B cell (primary cell): ENCODE measurements at regions not wholly inside any gene's neighbourhood (a gene's known extent, or its start where the extent isn't known, plus 50 kb on each side); places are given as distances from the start of the nearest gene placed in this dataset.

Experiments
- ATAC-seq: fragments of 200-7000 bp; cut with Tn5 transposase; one replicate; pipeline ENCODE4 v1.10.0; 2021; ENCODE audit warnings: low read depth, mild to moderate bottlenecking, moderate number of reproducible peaks, moderate library complexity
- CTCF ChIA-PET: fragments of 350-600 bp; sonication (Branson Sonifier 250); formaldehyde crosslinking; loops from one replicate; lab custom pipeline; 2021; ENCODE audit warnings: antibody characterized with exemption, inconsistent platforms; lab: Charles Lee
- POLR2A ChIA-PET: fragments of 350-600 bp; sonication (Branson Sonifier 250); formaldehyde crosslinking; loops from one replicate; lab custom pipeline; 2021; ENCODE audit warnings: antibody characterized with exemption; lab: Charles Lee
- DNase-seq: peaks from one replicate; pipeline ENCODE4 v3.0.0; 2013
- H2AFZ ChIP-seq: 2 replicates; pipeline ENCODE4 v1.6.1; 2012; ENCODE audit warnings: mild to moderate bottlenecking, low read depth, low read length; ENCODE audit not compliant: insufficient read depth, poor library complexity, severe bottlenecking
- H3K27ac ChIP-seq, 2 donors: 1 replicate in 1 of 2; 2 replicates in 1 of 2; pipeline ENCODE4 v1.5.1; 2012 to 2013; ENCODE audit warnings: low read length in 2 of 2, mild to moderate bottlenecking in 2 of 2, moderate library complexity in 1 of 2
- H3K27me3 ChIP-seq, 4 experiments: fragments of 200-600 bp in 1 of 4; sonication (generic) in 1 of 4; replicated peaks in 1 of 4; 1 replicate in 2 of 4; 2 replicates in 2 of 4; pipeline versions ENCODE4 v1.6.1 to v1.7.0; 2013 to 2016; ENCODE audit warnings: low read length in 3 of 4, mild to moderate bottlenecking in 2 of 4, mixed read lengths in 1 of 4, moderate library complexity in 1 of 4; ENCODE audit not compliant: insufficient read depth in 4 of 4, control insufficient read depth in 3 of 4; ENCODE audit errors: control extremely low read depth in 1 of 4
- H3K36me3 ChIP-seq, 2 experiments: replicated peaks in 1 of 2; 1 replicate in 1 of 2; 2 replicates in 1 of 2; pipeline versions ENCODE4 v1.6.1 to v1.7.1; 2013; ENCODE audit warnings: low read length in 1 of 2; ENCODE audit not compliant: insufficient read depth in 2 of 2, control insufficient read depth in 1 of 2; ENCODE audit errors: control extremely low read depth in 1 of 2, extremely low read depth in 1 of 2
- H3K4me1 ChIP-seq, 2 donors: fragments of 200-600 bp in 1 of 2; sonication (generic) in 1 of 2; 1 replicate in 1 of 2; 2 replicates in 1 of 2; pipeline versions ENCODE4 v1.5.1 to v1.6.1; 2013 to 2017; ENCODE audit warnings: low read length in 2 of 2; ENCODE audit not compliant: control insufficient read depth in 2 of 2, insufficient read depth in 2 of 2
- H3K4me2 ChIP-seq: replicated peaks from 2 replicates; pipeline ENCODE3; 2012; ENCODE audit warnings: mild to moderate bottlenecking, low read depth, low read length; ENCODE audit not compliant: poor library complexity, severe bottlenecking
- H3K4me3 ChIP-seq, 5 experiments: fragments of 200-600 bp in 1 of 5; sonication (generic) in 1 of 5; 1 replicate in 3 of 5; 2 replicates in 2 of 5; pipeline versions ENCODE4 v1.5.1 to v1.7.0; 2011 to 2016; ENCODE audit warnings: low read length in 4 of 5, mild to moderate bottlenecking in 4 of 5, low read depth in 2 of 5, control low read depth in 1 of 5, moderate library complexity in 1 of 5; ENCODE audit not compliant: insufficient read depth in 1 of 5; ENCODE audit errors: control extremely low read depth in 1 of 5, extremely low read depth in 1 of 5
- H3K79me2 ChIP-seq: fragments of 200-600 bp; sonication (generic); one replicate; pipeline ENCODE4 v1.6.0; 2016; ENCODE audit warnings: low read length; ENCODE audit not compliant: control insufficient read depth, insufficient read depth
- H3K9ac ChIP-seq: fragments of 200-600 bp; sonication (generic); 2 replicates; pipeline ENCODE4 v1.6.1; 2017; ENCODE audit warnings: mild to moderate bottlenecking, low read length, moderate library complexity
- H3K9me3 ChIP-seq, 3 donors: one replicate each; pipeline versions ENCODE4 v1.6.1 to v1.7.1; 2013; ENCODE audit warnings: low read length in 2 of 3; ENCODE audit not compliant: control insufficient read depth in 2 of 3, insufficient read depth in 1 of 3; ENCODE audit errors: control extremely low read depth in 1 of 3
- H4K20me1 ChIP-seq: 2 replicates; pipeline ENCODE4 v1.6.0; 2012; ENCODE audit warnings: mild to moderate bottlenecking, low read length; ENCODE audit not compliant: insufficient read depth, control insufficient read depth, poor library complexity, severe bottlenecking
- H3K27ac Mint-ChIP-seq: one replicate; pipeline ENCODE4 v1.8.0; 2021; ENCODE audit warnings: mixed read lengths
- H3K27me3 Mint-ChIP-seq: one replicate; pipeline ENCODE4 v1.8.0; 2021; ENCODE audit warnings: mixed read lengths
- H3K4me1 Mint-ChIP-seq: one replicate; pipeline ENCODE4 v1.8.0; 2021; ENCODE audit warnings: mixed read lengths
- H3K4me3 Mint-ChIP-seq: one replicate; pipeline ENCODE4 v1.8.0; 2021; ENCODE audit warnings: mixed read lengths
- H3K9me3 Mint-ChIP-seq: one replicate; pipeline ENCODE4 v1.8.0; 2022; ENCODE audit warnings: mixed read lengths; ENCODE audit not compliant: insufficient read depth
- CTCF ChIP-seq: fragments of 200-600 bp; IDR thresholded peaks from one replicate; pipeline ENCODE4 v1.8.0; 2022; ENCODE audit warnings: antibody characterized with exemption, mild to moderate bottlenecking
- EZH2 ChIP-seq: IDR thresholded peaks from 2 replicates; pipeline ENCODE4 v1.6.1; 2012; ENCODE audit warnings: borderline replicate concordance, low read depth, mild to moderate bottlenecking, moderate library complexity, low read length; ENCODE audit not compliant: insufficient read depth, poor library complexity, severe bottlenecking
- WGBS: methylation state at CpG from one replicate; pipeline ENCODE4 v1.1.5; 2013; ENCODE audit warnings: missing lambda C conversion rate; ENCODE audit not compliant: insufficient coverage; 5-methylcytosine and 5-hydroxymethylcytosine counted together
- intact Hi-C: fragments of 100-400 bp; cut with micrococcal nuclease; formaldehyde crosslinking; loops from one replicate; pipeline ENCODE4 v1.10.0; 2022

GRCh38 chr18:77872166-77872565, 622.5 kb downstream of the GALR1 start:
- intact Hi-C loops = no loop called here
- CTCF ChIA-PET = no interaction called here

GRCh38 chr18:77876319-77876865, 626.7 kb downstream of the GALR1 start:
- Histone ChIP-seq H3K9me3 (peaks cover 0 to 9% (median 0%) of the 10 kb centered on the region in 3 donors), H3K4me1 (no peaks in the 10 kb centered on the region), H3K4me2 (no peak overlapping the region), H3K36me3 (no peaks in the 10 kb centered on the region), H4K20me1 (no peaks in the 10 kb centered on the region), H3K9ac (no peak overlapping the region), H3K4me3 (no peak overlapping the region), H3K27me3 (no peaks in the 10 kb centered on the region), H3K79me2 (no peaks in the 10 kb centered on the region), H3K27ac (no peak overlapping the region), H2AFZ (no peak overlapping the region)
- Mint-ChIP-seq H3K27ac (no peak overlapping the region), H3K4me3 (no peak overlapping the region), H3K4me1 (no peaks in the 10 kb centered on the region), H3K27me3 (no peaks in the 10 kb centered on the region), H3K9me3 (no peaks in the 10 kb centered on the region)
- ATAC-seq (no peak), DNase-seq (no peak)
- WGBS = 73% methylated on average over 10 of the region's 16 CpGs
- intact Hi-C loops = no loop called here
- no peak for TF ChIP-seq EZH2
- no peak for TF ChIP-seq CTCF
- CTCF ChIA-PET = no interaction called here
- POLR2A ChIA-PET = no interaction called here

More at GRCh38 chr18:77872166-77872565, 622.5 kb downstream of the GALR1 start:
- 97% methylated on average over 8 of the region's 8 CpGs for WGBS
- no peak for ATAC-seq
- POLR2A ChIA-PET = no interaction called here
- H2AFZ ChIP-seq = no peak overlapping the region
- H3K27ac ChIP-seq = no peak overlapping the region
- H4K20me1 ChIP-seq = no peaks in the 10 kb centered on the region
- TF ChIP-seq EZH2 = no peak
- no peak for TF ChIP-seq CTCF
- no peak overlapping the region for H3K4me3 Mint-ChIP-seq
- H3K4me1 Mint-ChIP-seq = no peaks in the 10 kb centered on the region
- no peaks in the 10 kb centered on the region for H3K9me3 Mint-ChIP-seq
- no peaks in the 10 kb centered on the region for H3K27me3 Mint-ChIP-seq
- no peak overlapping the region for H3K4me2 ChIP-seq
- H3K9ac ChIP-seq = no peak overlapping the region
- no peaks in the 10 kb centered on the region for H3K36me3 ChIP-seq
- no peaks in the 10 kb centered on the region for H3K27me3 ChIP-seq
- no peaks in the 10 kb centered on the region for H3K4me1 ChIP-seq
- H3K27ac Mint-ChIP-seq = no peak overlapping the region
- no peak for DNase-seq
- no peaks in the 10 kb centered on the region for H3K79me2 ChIP-seq
- H3K4me3 ChIP-seq = no peak overlapping the region
- H3K9me3 ChIP-seq = peaks cover 0 to 15% (median 0%) of the 10 kb centered on the region in 3 donors
